ENCODE measurements at regions not wholly inside any gene's neighbourhood (a gene's known extent, or its start where the extent isn't known, plus 50 kb on each side); places are given as distances from the start of the nearest gene placed in this dataset.
A peak's percentile ranks its signal among the peaks of the same experiment; 100 is the strongest.

GRCh38 chr5:68407311-68408239 is 192.0 kb downstream of the PIK3R1 start:
- Histone ChIP-seq H3K27me3 (ENCODE audit: control insufficient read depth in 2 of 2, insufficient read depth in 2 of 2, low read length in 2 of 2) (no peaks in the 10 kb centered on the region), H3K4me3 (replicated peaks in 1 of 3; ENCODE audit: low read depth in 2 of 3, low read length in 3 of 3) (no peak overlapping the region), H3K9me3 (replicated peaks in 1 of 2; ENCODE audit: control insufficient read depth in 1 of 2, insufficient read depth in 1 of 2, low read length in 2 of 2) (peaks cover 0 to 3% of the 10 kb centered on the region in 2 donors), H3K36me3 (replicated peaks in 1 of 2; ENCODE audit: control insufficient read depth in 1 of 2, insufficient read depth in 2 of 2, low read length in 2 of 2) (no peaks in the 10 kb centered on the region), H3K4me1 (ENCODE audit: control insufficient read depth in 1 of 2, insufficient read depth in 2 of 2, low read length in 2 of 2) (peaks cover 9 to 10% of the 10 kb centered on the region in 2 donors), H2AFZ (ENCODE audit: insufficient read depth, low read depth, low read length, poor library complexity, severe bottlenecking) (no peak overlapping the region), H3K4me2 (replicated peaks; ENCODE audit: extremely low read depth, low read length, poor library complexity, severe bottlenecking) (no peak overlapping the region), H4K20me1 (ENCODE audit: insufficient read depth, low read length) (no peaks in the 10 kb centered on the region), H3K9ac (ENCODE audit: insufficient read depth, low read length, poor library complexity, severe bottlenecking) (no peak overlapping the region), H3K27ac (ENCODE audit: low read depth in 1 of 2, low read length in 2 of 2) (no peak overlapping the region), H3K79me2 (ENCODE audit: insufficient read depth, low read length) (no peaks in the 10 kb centered on the region)
- DNase-seq, result peak in 1 of 3 donors; percentile 31
- Mint-ChIP-seq H3K27ac (peak overlapping the region in 2 of 7 donors; percentile 55 to 64), H3K4me3 (no peak overlapping the region), H3K27me3 (ENCODE audit: low read depth in 3 of 3) (peaks cover 0 to 2% (median 1%) of the 10 kb centered on the region in 3 donors), H3K4me1 (peaks cover 22% of the 10 kb centered on the region), H3K36me3 (no peaks in the 10 kb centered on the region), H3K9me3 (peaks cover 0 to 4% (median 0%) of the 10 kb centered on the region in 7 donors)
- WGBS (ENCODE audit: insufficient coverage), result no CpG with 5 or more reads among the region's 6 CpGs
- intact Hi-C loops (cut with micrococcal nuclease), result no loop called here
- TF ChIP-seq, protein P1, sequence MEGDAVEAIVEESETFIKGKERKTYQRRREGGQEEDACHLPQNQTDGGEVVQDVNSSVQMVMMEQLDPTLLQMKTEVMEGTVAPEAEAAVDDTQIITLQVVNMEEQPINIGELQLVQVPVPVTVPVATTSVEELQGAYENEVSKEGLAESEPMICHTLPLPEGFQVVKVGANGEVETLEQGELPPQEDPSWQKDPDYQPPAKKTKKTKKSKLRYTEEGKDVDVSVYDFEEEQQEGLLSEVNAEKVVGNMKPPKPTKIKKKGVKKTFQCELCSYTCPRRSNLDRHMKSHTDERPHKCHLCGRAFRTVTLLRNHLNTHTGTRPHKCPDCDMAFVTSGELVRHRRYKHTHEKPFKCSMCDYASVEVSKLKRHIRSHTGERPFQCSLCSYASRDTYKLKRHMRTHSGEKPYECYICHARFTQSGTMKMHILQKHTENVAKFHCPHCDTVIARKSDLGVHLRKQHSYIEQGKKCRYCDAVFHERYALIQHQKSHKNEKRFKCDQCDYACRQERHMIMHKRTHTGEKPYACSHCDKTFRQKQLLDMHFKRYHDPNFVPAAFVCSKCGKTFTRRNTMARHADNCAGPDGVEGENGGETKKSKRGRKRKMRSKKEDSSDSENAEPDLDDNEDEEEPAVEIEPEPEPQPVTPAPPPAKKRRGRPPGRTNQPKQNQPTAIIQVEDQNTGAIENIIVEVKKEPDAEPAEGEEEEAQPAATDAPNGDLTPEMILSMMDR (IDR thresholded peaks at IDR 0.05), result no peak

DNA sequence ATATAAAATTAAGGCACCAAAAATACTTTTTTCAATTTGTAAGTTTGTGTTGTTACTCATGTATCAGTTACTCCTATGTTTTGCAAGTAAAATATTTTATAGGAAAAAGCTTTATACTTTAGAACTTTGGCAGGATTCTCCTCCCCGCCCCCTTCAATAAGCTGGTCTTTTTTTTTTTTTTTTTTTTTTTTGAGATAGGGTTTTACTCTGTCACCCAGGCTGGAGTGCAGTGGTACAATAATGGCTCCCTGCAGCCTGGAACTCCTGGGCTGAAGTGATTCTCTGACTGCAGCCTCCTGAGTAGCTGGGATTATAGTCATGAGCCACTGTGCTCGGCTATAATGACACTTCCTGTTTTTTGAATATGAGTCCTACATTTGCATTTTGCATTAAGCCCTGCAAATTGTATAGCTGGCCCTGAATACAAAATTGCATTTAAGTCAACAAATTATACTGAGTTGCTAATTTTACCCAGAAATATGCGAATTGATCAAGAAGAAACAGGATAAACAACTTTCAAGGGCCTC is 192.9 kb downstream of the PIK3R1 start:
- Mint-ChIP-seq H3K27ac (no peak overlapping the region), H3K36me3 (no peaks in the 10 kb centered on the region), H3K4me1 (peaks cover 22% of the 10 kb centered on the region), H3K4me3 (no peak overlapping the region), H3K27me3 (ENCODE audit: low read depth in 3 of 3) (peaks cover 0 to 3% (median 1%) of the 10 kb centered on the region in 3 donors), H3K9me3 (peaks cover 0 to 4% (median 0%) of the 10 kb centered on the region in 7 donors)
- no peak overlapping the region for H3K4me3 ChIP-seq (replicated peaks in 1 of 3; ENCODE audit: low read depth in 2 of 3, low read length in 3 of 3)
- intact Hi-C loops (cut with micrococcal nuclease), result no loop called here
- H3K27me3 ChIP-seq (ENCODE audit: control insufficient read depth in 2 of 2, insufficient read depth in 2 of 2, low read length in 2 of 2), result no peaks in the 10 kb centered on the region
- H3K4me2 ChIP-seq (replicated peaks; ENCODE audit: extremely low read depth, low read length, poor library complexity, severe bottlenecking), result no peak overlapping the region
- H3K9me3 ChIP-seq (replicated peaks in 1 of 2; ENCODE audit: control insufficient read depth in 1 of 2, insufficient read depth in 1 of 2, low read length in 2 of 2), result peaks cover 0 to 3% of the 10 kb centered on the region in 2 donors
- TF ChIP-seq, protein P1 (IDR thresholded peaks at IDR 0.05), result no peak
- H3K27ac ChIP-seq (ENCODE audit: low read depth in 1 of 2, low read length in 2 of 2), result no peak overlapping the region
- H4K20me1 ChIP-seq (ENCODE audit: insufficient read depth, low read length), result no peaks in the 10 kb centered on the region
- 0% methylated on average over 1 of the region's 3 CpGs for WGBS (ENCODE audit: insufficient coverage)
- no peaks in the 10 kb centered on the region for H3K36me3 ChIP-seq (replicated peaks in 1 of 2; ENCODE audit: control insufficient read depth in 1 of 2, insufficient read depth in 2 of 2, low read length in 2 of 2)
- H3K79me2 ChIP-seq (ENCODE audit: insufficient read depth, low read length), result no peaks in the 10 kb centered on the region
- H3K4me1 ChIP-seq (ENCODE audit: control insufficient read depth in 1 of 2, insufficient read depth in 2 of 2, low read length in 2 of 2), result peaks cover 9 to 10% of the 10 kb centered on the region in 2 donors
- no peak overlapping the region for H3K9ac ChIP-seq (ENCODE audit: insufficient read depth, low read length, poor library complexity, severe bottlenecking)
- H2AFZ ChIP-seq (ENCODE audit: insufficient read depth, low read depth, low read length, poor library complexity, severe bottlenecking), result no peak overlapping the region
- DNase-seq, result peak; percentile 43 to 61 (median 56)

Data from CD14-positive monocyte (primary cell).